Activated T-cell treated with anti-CD3 and anti-CD28 coated beads for 1 hour (primary cell): ENCODE measurements at regions not wholly inside any gene's neighbourhood (a gene's known extent, or its start where the extent isn't known, plus 50 kb on each side); places are given as distances from the start of the nearest gene placed in this dataset.
"Not testable (repeated sequence)": the region's sequence is repeated elsewhere in the genome, so short reads cannot be mapped to it uniquely, and the experiment has no call there.

ENCODE experiments used
- DNase-seq: peaks from one replicate; pipeline ENCODE4 v3.0.0-alpha.2; 2020; ENCODE audit warnings: low read depth

DNA sequence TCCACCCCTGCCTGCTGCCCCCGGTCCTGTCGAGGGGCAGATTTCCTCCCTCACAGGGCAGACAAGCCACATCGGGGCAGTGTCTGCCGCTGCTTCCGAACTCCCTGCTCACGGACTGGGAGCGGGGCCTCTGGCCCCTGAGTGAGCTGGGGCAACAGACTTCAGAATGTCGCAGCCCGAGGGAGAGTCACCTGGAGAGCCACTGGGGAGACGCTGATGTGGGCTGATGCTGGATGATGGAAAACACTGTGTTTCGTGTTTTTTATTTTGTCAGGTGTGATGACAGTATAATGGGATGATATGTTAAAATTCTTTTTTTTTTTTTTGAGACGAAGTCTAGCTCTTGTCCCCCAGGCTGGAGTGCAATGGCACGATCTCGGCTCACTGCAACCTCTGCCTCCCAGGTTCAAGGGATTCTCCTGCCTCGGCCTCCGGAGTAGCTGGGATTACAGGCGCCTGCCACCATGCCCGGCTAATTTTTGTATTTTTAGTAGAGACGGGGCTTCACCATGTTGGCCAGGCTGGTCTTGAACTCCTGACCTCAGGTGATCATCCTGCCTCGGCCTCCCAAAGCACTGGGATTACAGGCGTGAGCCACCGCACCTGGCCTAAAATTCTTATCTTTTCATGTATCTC lies 52.1 kb upstream of the SEPTIN5 start:
- DNase-seq: not testable (repeated sequence)

DNA sequence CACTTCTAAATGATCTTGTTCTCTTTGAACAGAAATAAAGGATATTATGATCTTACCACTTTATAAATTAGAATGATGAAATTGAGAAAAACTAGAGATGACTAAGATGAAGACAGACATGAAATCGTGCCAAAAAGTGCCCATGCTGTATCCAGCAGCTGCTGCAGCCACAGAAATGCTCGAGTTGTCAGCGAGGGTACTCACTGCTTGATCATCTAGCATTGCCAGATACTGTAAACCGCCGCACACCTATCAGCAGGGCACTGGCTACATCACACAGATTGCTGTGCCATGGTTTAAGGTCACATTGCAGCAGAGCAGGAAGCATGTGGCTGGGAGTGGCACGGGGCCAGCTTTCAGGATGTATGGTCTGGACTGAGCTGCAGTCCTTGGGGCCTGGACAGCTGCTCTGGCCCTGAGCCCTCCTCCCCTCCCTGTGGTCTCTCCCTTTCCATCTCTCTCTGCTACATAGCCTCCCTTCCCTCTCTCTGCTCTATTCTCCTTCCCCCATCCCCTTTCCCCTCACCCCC lies 51.0 kb upstream of the SEPTIN5 start:
- DNase-seq: no peak

DNA sequence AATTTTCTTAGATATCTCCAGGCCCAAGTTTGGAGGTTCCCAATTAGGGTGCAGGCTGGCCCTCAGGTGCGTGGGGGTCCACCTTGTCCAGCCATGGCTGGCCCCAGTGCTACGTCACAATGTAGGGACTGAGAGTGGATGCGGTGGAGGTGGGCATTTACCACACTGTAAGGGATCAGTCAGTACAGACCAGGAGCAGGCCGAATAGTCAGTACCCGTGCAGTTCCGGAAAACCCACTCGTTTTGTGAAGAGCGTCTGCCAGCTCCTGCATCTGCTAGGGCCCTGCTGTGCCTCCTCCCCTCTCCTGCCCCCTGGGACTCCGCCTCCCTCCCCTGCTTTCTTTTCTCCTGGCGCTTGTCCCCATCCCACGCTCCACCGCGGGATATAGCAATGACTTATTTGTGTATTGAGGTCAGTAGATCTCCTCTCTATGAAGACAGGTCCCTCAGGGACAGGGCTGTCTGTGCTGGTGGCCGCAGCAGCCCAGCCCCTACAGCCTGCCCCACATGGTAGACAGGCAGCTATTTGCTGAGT lies 50.4 kb upstream of the SEPTIN5 start:
- DNase-seq: no peak

DNA sequence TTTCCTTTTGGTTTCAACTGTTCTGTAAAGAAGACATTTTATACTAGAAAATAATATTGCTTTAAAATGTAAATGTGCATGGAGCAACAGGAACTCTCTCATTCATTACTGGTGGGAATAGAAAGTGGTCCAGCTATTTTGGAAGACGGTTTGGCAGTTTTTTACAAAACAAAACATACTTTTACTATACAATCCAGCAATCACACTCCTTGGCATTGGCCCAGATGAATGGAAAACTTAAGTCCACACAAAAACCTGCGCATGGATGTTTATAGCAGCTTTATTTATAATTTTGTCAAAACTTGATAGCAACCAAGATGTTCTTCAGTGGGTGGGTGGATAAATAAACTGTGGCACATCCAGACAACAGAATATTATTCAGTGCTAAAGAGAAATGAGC lies 49.9 kb upstream of the SEPTIN5 start:
- no peak for DNase-seq
